ENCODE measurements at regions not wholly inside any gene's neighbourhood (a gene's known extent, or its start where the extent isn't known, plus 50 kb on each side); places are given as distances from the start of the nearest gene placed in this dataset.
"Not testable (repeated sequence)": the region's sequence is repeated elsewhere in the genome, so short reads cannot be mapped to it uniquely, and the experiment has no call there.

DNA sequence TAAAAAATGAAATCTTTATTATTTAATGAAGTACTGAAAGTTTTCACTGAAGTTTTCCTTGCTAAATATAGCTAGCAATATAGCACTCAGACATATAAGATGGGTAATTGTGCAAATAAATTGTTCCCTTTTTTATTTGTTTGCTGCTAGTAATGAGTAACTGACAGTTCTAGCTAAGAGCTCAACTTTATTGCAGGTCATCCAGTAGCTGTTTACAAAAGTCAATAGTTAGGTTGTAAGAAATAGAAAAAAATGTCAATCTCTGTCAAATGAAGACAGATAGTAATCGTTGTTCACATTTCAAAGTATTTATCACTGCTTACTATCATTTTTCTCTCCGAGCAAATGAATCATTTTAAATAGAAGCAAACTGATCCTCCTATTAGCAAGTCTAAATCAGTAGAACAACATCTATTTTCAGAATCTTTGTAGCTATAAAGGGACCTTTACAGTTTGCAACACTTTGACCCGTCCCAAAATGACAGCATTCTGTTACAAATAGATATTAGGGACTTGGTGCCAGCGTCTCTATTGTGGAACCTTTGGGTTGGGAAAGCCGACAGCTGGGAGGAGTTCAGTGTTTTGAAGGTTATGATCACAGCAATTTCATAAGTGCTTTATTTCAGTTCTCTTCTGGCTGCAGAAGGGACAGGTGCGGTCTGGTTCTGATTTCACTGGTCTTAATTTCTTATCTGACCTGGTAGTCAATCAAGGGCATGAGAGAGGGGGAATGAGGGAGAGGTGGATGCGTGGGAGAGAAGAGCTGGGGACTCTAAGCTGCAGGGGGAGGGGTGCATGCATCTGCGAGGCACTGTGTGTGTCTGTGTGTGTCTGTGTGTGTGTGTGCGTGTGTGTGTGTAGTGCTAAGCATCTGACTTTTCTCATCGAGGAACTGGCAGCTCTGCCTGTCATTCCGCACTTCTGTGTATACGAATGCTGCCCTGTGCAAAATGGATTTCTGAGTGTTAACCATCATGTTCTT, 227.9 kb upstream of the PITX2 start:
- peak; percentile 33 for DNase-seq

DNA sequence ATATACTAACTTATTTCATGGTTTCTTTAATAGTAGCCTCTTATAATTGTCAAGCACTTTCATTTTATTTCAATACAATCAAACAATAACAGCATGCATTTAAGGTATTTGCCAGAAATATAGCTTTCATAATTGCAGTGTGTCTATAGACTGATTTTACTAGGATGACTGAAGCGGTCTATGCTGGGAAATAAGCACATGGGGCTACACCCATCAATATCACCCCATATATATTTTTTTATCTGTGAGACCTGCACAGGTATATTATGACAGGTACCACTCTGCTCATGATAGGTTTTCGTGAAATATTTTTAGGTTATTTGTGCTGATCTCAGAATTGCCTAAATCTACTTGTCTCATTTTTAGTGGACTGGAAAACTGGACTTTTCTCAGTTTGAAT, 229.1 kb upstream of the PITX2 start:
- DNase-seq, result no peak

DNA sequence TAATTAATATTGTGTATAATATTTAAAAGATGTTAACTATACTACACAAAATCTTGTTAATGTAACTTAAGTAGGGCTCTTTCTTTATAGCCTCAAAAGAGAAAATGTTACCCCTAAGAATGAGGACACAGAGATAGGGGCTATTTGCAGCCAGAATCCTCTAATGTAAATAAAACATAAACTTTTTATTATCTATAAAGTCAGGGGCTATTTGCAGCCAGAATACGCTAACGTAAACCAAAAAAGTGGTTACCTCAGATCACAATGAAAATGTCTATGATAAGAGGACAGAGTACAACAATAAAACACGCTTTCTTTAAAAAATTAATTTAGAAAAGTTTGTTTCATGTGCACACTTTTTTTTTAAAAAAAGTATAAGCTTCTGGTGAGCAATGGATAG, 229.9 kb upstream of the PITX2 start:
- no peak for DNase-seq

DNA sequence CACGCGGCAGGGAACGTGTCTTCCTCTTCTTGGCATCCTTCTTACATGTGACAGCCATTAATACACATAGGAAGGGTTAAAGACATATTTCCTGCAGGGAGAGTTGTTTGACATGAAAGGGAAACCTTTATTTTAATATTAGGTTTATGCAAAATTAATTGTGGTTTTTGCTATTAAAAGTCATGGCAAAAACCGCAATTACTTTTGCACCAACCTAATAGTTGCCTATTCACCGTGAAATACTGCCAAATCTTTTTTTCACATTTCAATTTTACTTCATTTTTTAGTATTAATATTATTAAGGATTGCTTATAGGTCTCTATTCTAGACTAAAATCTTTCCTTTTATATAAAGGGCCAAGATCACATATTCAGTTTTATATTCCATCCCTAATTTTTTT, 230.4 kb upstream of the PITX2 start:
- no peak for DNase-seq

DNA sequence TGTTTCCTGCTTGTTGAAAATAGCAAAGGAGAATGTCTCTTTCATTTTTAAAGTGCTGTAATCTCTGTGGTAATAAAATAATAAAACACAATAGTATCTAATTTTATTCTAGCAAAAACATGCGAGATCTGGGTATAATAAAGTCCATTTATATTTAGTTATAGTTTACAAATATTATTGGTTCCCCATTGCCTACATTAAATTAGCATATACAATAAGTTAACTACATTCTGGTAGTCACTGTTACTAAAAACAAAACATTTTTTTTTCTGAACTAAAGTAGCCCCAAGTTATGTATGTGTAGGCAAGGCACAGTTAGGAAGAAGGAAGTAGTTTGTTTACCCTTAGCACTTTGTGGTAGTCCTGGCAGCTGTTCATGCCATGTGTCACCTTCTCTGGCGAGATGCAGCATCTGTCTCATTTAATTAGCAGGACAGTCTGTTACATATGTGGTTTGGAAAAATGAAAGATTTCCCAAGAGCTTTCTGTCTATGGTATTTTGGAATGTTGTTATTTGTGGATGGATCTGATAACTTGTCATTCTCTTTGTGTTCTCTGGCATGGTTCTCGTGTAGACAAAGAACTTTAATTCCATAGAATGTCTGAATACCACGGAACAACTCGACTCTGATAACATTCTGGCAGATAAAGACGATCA, 231.3 kb upstream of the PITX2 start:
- DNase-seq, result no peak

DNA sequence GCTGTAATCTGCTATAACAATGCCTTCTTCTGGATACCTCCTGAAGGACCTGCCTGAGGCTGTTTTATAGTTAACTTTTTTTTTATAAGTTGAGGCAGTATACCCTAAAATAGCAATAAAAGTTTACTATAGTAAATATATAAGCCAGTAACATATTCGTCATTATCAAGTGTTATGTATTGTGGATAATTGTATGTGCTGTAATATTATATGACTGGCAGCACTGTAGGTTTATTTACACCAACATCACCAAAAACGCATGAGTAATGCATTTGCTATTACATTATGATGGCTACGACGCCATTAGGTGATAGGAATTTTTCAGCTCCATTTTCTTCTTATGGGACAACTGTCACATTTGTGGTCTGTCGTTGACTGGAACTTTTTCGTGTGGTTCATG, 237.2 kb upstream of the PITX2 start:
- no peak for DNase-seq

DNA sequence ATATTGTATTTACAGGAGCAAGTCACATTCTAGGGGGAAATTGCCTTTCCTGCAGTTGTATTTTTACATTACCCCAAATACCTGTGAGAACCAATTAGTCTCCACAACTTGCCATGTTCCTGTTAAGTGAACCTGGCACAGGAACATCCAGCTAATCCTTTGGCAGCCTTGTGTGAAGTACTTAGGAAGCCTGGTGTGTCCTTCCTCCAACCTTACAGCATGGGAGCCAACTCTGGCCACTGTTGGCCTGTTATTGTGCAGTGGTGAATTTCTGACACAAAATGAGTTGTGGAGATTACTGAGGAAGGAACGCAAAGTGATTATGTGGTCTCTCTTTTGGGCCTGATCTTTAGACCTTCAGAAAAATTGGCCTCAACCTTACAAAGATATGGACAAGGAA, 238.0 kb upstream of the PITX2 start:
- no peak for DNase-seq

DNA sequence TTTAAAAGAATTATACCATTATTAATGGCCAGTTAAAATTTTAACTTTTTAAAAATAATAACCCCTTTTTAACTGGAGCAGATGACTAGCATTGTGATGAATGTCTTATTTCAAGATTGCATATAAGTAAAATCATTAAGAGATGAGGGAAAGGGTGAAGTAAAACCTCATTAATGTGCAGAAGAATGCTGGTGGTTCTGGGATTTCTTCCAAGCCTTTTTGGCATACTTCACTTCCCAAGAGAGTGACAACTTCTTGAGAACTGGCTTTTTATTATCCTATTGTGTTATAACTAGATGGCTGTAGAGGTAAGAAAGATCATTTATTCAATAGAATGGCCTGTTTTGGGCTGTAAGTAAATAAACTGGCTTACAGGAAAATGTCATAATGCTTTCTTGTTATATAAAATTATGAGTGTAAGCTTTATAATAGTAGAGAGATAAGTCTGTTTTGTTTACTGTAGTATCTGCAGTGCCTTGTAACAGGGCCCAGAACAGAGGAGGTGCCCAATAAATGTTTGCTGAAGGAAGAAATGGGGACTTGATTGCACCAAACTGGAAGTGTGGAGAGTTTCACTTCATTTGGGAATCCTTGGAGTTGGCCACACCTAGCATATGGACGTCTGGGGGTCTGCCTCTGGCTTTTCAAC, 242.9 kb upstream of the PITX2 start:
- no peak for DNase-seq

DNA sequence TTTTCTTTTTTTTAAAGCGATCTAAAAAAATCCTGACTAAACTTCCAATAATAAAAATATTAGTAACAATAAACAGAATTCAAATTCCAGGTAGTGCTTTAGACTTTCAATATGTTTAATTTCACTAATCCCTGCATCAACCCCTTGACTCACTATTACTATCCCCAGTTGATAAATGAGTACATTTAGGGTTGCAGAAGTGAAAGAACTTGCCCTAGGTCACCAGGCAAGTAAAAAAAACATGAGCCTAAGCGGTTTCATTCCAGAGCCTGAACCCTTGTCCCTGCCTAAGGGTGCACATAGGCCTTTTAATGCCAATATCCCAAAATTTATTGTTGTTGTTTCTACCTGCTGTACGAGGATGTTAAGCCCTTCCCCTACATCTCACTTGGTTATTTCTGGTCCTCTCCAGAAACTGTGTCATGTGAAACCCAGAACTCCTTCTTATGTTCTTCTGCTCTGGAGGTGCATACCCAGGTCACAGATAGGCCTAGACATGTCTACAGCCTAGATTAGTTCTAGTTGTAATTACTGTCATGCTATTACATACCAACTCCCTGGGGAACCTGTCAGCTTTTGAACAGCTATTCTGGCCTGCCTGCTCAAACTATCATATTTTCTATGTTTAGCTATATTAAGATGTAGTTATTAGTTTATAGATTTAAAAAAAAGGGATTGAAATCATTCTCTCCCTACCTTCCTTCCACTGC, 244.5 kb upstream of the PITX2 start:
- no peak for DNase-seq

DNA sequence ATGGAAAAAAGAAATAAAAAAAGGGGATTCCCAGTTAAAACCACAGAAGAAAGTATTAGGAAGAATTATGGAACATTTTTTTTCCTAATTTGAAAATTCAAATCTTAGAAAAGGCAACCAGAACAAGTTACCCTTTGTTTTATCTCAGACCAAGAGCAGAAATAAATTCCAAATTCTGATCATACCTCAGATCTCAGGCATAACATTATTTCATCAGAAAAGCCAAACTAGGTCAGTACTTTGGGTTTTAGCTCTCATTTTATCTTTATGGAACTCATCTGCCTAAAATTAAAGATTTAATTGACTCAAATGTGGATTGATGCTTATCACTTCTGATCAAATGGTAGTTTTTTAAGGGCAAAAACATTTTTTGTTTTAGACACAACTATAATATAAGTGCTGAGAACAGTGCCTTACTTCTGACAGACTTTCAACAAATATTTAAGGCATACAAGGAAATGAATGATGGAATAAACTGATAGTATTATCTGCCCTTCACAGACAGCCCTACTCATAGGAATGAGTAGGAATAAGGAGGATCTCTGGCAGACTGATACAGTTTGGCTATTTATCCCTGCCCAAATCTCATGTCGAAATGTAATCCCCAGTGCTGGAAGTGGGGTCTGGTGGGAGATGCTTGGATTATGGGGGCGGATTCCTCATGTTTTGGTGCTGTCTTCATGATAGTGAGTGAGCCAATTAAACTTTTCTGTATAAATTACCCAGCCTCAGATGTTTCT, 245.3 kb upstream of the PITX2 start:
- no peak for DNase-seq

DNA sequence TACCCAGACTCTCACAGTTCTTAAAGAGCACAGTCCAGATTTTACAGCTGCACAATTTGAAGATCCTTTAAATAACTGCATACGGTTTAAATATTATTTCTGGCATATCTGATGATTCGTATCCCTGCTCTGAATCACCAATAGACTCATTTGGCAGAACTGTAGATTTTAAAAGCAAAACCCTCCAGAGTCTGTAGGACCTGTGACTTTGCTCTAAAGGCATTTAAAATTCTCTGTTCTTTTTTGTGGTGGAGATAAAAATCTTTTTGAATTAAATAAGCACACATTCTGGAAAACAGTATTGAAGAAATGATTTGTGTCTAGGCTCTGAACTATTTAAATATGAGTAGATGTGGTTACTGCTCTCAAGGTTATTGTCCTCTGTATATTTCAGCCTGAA, 246.2 kb upstream of the PITX2 start:
- no peak for DNase-seq

DNA sequence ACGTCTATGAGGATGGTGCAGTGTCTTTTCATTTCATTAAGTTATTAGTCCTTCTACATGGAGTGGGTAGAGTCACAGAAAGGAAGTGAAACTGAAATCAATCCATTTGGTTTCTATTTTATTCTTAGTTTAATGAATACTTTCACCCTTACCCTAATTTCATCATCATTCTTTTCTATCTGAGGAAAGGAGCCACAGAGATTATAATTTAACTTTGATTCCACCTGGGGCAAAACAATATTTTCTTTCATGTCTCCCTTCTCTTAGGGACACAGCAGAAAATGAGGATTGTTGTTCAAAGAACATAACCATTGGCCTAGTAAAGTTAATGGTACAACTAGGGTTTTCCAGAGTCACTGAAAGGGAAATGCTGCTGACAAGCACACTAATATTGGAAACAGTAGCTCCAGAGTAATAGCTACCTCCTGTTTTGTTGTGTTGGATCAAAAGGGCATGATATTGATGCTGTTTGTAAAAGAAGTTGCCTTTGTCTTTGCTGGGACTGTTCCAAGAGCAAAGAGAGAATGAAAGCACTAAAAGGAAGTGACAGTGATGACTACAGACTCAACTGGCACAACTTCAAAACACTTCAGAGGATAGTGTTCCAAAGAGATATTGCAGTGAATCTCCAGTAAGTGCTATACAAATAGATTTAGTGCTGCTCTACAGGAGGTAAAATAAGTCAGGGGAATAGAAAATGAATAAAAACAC, 247.1 kb upstream of the PITX2 start:
- DNase-seq, result no peak

DNA sequence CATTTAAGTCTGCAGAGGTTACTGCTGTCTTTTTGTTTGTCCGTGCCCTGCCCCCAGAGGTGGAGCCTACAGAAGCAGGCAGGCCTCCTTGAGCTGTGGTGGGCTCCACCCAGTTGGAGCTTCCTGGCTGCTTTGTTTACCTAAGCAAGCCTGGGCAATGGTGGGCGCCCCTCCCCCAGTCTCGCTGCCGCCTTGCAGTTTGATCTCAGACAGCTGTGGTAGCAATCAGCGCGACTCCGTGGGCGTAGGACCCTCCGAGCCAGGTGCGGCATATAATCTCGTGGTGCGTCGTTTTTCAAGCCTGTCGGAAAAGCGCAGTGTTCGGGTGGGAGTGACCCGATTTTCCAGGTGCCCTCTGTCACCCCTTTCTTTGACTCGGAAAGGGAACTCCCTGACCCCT, 253.3 kb upstream of the PITX2 start:
- DNase-seq, result not testable (repeated sequence)

DNA sequence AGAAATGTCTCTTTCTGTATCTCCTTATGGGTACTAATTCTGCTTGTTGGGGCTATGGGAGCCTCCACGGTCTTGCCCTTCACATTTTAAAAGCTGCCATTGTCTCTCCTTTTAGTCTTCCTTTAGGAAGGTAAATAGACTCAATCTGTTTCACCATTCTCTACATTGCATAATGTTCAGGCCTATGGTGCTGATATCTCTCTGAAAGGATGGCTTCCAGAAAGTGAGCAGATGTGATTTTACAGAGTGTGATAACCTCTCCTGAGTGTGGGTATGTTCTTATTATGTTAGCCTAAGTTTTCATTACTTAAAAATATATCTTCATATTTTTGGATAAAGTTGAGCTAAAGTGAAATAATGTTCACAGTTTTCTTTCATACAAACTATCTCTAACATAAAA, 254.0 kb upstream of the PITX2 start:
- DNase-seq, result no peak

DNA sequence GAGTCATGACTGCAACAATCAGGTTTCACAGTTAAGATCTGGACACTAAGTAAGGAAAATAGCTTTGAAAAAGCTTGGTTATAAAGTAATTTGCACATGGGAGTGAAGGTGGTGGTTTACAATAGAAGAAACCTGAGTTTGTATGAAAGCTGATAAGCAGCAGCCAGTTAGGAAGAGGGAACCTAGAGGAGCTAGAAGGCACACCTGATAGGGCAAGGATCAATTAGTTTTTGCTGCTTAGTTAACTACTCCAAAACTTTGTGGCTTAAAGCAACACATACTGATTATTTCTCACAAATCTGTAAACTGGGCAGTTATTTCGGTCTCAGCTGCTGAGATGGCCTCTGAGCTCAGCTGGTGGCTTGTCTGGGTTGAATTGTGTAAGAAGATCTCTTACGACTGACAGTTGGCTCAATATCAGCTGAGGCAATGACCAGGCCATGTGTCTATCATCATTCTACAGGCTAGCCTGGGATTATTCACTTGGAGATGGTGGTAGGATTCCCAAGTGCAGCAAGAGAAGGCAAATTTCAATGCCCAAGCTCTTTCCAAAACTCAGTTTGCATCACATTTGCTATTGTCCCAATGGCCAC, 255.0 kb upstream of the PITX2 start:
- no peak for DNase-seq

DNA sequence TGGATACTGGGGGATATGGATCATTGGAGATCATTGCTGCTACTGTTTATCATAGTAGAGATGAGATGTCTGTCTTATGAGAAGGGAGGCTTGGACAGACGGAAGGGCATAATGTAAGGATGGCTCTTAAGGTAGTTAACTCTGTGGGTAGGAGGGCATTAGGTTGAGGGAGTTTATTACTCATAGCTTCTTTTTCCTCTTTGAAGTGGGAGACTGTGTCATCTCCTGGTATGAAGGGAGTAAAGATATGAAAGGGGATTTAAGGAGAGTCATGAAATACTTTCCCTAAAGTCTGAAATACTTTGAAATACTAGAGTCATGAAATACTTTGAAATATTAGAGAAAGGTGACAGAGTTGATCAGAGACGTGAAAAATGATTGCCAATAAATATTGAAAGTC, 255.5 kb upstream of the PITX2 start:
- no peak for DNase-seq

DNA sequence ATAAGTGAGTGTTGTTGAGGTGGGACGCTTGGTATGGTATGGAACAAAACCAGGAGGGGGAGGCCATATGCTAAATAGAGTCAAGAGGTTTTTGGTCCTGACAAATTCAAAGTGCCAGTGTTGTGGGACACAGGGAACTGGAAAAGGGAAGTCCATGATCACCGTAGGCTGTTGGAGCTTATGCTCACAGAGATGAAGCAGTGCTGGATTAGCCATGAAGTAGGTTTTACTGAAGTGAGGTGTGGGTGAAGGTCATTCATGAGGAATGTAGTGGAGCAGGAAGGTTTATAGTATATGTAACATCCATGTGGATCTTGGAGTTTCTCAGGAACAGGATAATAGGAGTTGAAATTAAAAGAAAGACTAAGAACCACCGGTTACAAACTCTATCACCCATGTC, 256.1 kb upstream of the PITX2 start:
- no peak for DNase-seq

DNA sequence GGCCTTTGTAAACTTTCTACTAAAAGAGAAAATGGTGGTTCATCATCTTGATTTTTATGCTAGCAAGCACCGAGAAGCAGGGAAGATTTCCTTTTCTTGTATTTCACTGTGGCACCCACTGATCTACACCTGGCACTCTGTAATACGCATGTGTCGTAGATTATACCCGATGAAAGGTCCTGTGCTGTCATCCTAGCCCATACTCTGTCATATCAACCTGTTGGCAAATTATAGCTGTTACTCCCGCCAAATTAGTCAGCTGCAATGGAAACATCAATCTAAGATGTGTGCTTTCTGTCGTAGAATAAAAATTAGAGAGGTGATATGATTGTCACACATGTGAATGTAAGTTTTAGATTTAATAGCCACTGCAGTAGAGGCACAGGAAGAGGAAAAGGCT, 263.4 kb upstream of the PITX2 start:
- DNase-seq, result no peak

DNA sequence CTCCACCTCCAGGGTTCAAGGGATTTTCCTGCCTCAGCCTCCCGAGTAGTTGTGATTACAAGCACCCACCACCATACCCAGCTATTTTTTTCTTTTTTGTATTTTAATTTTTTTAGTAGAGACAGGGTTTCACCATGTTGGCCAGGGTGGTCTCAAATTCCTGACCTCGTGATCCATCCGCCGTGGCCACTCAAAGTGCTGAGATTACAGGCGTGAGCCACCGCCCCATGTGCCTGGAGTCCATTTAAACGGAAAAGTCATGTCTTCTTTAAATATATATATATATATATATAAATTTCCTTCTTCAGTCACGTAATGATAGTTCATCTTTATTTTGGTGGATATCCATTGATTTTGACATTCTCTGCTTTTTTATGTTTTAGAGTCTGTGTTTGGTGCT, 264.0 kb upstream of the PITX2 start:
- DNase-seq, result no peak

DNA sequence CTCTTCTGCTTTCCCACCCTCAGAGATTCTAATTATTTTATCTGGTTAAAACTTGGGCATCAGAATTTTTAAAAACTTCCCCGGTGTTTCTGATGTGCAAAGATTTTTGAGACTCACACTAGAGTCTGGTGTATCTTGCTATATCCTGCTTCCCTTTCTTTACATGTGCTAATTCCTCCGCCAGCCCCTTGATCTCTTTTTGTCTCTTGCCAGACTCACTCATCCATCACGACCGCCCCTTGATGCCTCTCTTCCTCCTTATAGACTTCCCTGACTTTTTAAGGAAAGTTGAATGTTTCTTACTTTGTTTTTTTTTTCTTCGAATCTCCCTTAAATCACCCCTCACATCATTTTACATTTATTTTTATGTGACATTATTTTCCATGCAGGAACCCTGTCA, 274.9 kb upstream of the PITX2 start:
- no peak for DNase-seq

DNA sequence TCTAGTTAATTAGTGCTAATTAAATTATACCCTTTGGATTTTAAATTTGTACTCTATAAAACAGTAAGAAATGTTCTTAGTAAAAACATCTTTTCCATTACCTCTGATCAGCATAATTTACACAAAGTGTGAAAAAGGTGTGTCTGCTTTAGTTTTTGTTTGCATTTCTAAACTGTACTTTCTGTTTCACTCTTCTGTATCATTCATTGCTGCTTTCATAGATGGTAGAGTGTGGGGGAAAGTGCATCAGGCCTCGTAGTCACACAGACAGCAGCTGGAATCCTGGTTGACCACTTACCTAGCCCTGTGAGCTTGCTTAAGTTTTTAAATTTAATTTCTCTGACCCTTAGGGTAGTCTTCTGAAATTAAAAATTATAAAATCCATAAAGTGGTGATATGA, 275.4 kb upstream of the PITX2 start:
- DNase-seq, result no peak
